Middle frontal gyrus (tissue), 1 donor: ENCODE measurements at regions not wholly inside any gene's neighbourhood (a gene's known extent, or its start where the extent isn't known, plus 50 kb on each side); places are given as distances from the start of the nearest gene placed in this dataset.

Experiments
- DNase-seq: peaks from one replicate; pipeline ENCODE4 v3.0.0-alpha.2; 2015; ENCODE audit warnings: low spot score; ENCODE audit errors: extremely low spot score

DNA sequence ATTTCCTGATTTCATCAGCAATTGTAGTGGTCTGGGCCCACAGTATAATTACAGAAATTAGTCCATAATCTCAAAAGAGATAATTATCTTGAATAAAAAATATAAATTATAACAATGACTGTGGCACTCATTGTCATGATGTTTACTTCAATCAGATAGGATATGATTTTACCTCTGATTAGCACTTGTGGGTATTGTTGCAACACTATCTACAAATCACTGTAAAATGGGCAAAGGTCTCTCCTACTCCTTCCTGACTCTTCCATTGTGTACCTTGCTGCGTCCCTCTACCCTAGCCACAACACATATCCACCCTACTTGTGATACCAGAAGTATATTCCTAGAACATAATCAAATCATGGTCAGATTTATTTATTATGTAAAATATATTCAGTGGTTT lies 200.9 kb upstream of the TRIB2 start:
- no peak for DNase-seq

DNA sequence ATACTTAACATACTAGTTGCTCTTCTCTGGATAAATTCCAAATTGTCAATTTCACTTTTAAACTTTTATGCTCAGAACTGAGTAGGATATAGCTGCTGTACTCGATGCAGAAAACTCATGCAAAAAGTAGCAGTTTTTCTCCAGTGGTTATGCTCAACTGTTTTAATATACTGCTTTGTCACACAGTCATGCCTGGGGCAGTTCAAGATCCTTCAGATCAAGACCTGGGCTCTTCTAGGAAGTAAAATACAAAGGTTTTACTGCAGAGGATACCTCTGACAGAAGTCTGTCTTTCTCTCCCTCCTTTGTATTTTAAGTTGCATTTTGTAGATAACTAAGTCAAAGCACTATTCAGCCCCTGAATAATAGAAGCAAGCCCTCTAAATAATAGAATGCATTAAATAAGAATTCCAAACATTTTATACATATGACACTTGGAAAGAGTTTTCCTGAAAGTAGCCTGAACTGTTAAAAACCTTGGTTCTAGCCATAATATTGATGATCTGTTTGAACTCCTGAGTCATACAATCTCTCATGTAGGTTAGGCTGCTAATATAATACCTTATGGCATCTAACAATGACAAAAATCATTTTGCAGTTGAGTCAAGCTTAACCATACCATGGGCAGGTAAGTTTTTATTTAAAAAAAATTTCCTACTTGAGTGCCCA lies 183.3 kb upstream of the TRIB2 start:
- no peak for DNase-seq

GRCh38 chr2:12534646-12535263 lies 182.0 kb upstream of the TRIB2 start:
- no peak for DNase-seq

DNA sequence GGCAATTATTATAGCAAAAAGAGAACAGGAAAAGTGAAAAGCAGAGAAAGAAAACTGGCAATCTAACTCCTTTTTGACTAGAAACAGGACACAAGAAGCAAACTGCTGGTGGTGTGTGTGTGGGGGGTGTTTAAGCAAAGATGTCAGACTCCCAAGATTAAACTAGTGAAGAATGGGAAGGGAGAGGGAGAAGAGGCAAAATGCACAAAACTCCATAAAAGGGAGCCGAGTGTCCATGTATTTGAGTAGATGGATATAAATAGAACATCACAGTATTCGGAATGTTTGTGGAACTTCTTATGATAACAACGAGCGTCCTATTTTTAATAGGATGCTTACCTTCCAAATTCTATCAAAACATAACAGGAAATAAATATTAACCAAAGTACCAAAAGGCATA lies 179.8 kb upstream of the TRIB2 start:
- DNase-seq: no peak

- DNase-seq: no peak
Observed at GRCh38 chr2:12538138-12538694, 178.5 kb upstream of the TRIB2 start.

DNA sequence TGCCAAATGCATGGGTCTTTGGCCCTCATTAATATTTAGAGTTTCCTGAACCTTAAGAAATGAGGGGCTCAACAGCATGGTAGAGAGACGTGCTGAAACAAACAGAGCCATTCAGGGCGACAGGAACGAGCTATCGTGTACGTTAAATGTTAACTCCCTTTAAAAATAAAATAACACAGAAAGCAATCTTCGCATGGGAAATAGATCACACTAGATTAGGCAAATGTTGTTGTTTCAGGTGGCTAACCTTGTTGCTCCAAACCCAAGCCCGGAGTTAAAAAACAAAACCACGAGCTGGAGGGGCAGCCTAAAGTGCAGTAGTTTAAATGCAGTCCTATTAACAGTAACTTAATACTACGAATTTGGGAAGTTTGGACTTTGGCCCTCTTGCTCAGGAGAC lies 177.4 kb upstream of the TRIB2 start:
- DNase-seq: no peak

DNA sequence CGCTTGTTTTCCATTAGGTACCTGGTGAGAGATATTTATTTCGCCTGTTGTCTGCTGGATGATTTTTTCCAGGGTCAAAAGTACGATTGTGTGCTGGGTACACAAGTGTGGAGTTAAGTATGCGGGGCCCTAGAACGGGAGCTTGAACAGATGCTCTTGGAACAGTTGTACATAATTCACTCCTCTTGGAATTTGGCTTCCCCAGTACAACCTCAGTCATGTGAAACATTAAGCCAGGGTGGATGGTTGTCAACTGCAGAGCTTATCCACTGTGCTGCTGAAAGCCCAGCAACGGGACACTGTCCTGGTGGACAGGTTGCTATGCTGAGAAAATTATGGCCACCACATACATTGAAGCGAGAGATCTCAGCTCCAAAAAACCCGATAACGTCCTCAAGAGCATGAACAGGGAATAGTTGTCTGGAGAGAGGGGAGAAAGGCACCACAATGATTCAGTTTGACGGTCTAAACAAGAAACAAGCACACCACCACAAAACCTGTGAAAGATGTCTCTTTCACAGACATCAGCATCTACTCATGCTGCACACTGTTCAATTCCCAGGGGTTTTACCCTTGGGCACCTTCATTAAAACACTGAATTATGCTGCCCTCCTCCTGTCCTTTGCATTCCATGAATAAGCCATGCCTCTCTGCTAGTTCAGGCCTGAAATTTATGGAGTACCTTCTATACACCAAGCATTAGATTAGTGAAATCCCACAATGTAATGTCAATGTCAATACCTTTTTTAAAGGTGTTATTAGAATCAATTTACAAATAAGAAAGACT lies 176.8 kb upstream of the TRIB2 start:
- no peak for DNase-seq

GRCh38 chr2:12543076-12543977 lies 173.4 kb upstream of the TRIB2 start:
- DNase-seq: no peak

GRCh38 chr2:12543978-12544558 lies 172.7 kb upstream of the TRIB2 start:
- DNase-seq: no peak

DNA sequence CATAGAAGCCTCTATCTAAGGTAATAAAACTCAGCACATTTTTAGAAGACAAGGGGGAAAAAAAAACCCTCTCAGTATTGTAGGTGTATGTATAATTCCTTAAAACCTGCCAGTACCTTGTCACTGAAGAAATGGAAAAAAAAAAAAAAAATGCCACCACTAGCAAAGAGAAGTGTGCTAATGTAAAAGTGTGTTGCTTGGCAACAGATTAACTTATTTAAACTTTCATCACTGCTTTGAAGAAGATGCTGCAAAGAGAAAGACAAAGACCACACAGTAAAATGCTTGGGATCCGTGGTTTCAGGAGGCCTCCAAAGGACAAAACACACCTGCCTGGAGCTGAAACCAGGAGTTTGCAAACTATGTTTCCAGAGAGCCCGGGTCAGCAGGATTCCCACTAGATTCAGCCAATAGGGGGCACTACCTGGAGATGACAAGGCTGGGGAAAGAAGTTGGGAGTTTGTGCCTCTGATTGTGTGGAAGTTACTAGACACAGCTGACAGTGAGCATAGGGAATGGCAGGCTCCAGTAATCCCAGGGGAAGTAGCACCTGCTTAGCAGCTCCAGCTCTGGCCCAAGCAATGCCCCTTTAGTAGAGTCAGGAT lies 169.1 kb upstream of the TRIB2 start:
- DNase-seq: no peak

GRCh38 chr2:12548906-12549305 lies 167.8 kb upstream of the TRIB2 start:
- DNase-seq: no peak

DNA sequence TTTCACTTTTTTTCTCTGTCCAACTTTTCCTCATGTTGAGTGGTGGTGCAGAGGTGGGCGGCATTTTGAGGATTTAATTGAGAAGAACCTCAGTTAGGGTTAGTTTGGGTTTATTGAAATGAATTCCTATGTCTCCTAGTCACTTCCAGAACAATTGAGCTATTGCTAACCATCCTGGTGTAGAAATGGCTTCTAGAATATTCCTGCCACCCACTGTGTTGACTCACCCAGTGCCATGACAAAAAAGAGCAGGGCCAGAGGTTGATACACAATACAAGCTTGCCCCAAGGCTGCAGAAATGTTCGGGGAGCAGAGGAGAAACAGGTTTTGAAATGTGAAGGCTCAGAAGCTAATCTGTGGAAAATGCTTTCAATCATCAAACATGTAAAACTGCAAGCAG lies 167.1 kb upstream of the TRIB2 start:
- no peak for DNase-seq

- no peak for DNase-seq
Observed at GRCh38 chr2:12552092-12552491, 164.6 kb upstream of the TRIB2 start.

DNA sequence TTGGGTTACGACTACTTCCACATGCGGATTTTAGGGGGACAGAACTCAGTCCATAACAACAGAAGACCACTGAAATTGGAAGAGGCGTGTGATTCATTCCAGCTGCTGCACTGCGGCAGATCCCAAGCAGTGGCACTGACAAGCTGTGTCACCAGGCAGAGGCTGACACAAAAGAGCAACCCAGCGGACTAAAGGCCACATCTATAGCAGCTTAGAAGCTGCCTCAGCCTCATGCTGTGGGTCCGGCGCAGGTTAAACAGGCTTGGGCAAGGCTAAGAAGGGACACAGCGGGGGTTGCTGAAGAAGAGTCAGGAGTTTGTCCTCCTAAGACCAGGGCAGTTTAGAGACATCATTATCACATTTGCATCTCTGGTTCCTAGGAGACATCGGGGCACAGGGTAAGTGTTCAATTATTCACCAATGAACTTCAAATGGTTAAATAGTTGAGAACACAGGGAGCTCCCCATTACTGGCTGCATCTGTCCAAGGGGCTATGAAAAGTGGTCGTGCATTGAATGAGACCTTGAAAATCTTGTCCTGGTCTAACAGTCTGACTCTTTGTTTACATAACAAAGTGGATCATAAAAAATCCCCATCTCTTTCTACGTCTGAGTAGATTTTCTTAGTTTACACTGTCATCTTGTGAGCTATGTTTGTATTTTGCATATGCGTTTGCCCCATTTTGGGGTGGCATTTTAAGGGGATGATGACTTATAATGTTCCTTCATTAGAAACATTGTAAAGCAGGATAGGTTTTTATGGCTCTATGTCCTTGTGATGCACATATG lies 162.3 kb upstream of the TRIB2 start:
- no peak for DNase-seq

DNA sequence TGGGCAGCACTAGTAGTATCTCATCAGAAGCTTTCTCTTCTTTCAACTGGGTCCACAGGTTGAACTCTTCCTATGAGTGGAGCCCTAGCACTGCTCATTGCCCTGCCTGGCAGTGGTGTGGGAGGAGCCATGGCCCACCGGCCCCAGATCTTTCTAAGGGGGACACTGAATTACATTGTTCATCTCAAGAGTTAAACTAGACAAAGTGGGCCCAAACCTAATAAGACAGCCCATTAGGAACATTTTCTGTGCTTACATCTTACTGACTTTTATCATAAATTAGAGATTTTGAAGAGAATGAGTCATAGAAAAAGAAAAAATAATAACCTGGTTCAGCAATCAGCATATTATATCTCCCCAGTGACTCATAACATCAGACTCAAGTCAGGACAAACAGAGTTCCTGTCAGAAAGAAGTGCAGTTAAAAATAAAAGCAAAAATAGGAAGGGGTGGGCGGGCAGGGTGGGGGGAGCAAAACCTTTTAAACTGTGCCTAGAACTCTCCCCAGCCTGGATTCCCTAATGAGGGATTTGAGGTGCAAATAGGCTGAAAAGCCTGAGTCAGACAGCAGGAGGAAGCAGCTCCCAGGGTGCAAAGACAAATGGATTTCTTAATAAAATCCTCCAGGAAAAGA lies 161.6 kb upstream of the TRIB2 start:
- DNase-seq: no peak

GRCh38 chr2:12556762-12557161 lies 160.0 kb upstream of the TRIB2 start:
- DNase-seq: no peak

GRCh38 chr2:12557688-12558087 lies 159.0 kb upstream of the TRIB2 start:
- DNase-seq: no peak

GRCh38 chr2:12558519-12558918 lies 158.2 kb upstream of the TRIB2 start:
- DNase-seq: no peak

DNA sequence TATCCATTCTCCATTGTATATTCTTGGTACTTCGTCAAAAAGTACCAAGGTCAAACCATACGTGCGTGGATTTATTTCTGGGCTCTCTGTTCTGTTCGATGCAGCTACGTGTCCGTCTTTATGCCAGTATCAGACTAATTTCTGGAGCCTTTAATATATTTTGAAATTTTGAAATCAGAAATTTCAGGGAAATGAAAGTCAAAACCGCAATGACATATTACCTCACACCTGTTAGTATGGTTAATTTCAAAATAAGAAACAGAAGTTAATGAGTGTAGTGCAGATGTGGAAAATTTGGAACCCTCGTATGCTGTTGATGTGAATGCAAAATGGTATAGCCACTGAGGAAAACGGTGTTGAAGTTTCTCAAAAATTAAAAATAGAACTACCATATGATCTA lies 156.1 kb upstream of the TRIB2 start:
- DNase-seq: no peak
